GM12878 (cell line): ENCODE measurements at regions not wholly inside any gene's neighbourhood (a gene's known extent, or its start where the extent isn't known, plus 50 kb on each side); places are given as distances from the start of the nearest gene placed in this dataset.

ENCODE experiments used
- ATAC-seq: fragments of 200-7000 bp; cut with Tn5 transposase; 3 replicates; pipeline ENCODE4 v1.9.1; 2020; ENCODE audit warnings: mild to moderate bottlenecking, moderate library complexity
- BruUV-seq: library from RNA; stranded (reverse); fragments of 400-500 nt; replicated peaks from 2 replicates; lab custom pipeline; 2021; lab: Mats Ljungman, UMichigan
- CTCF ChIA-PET: fragments of 300-600 bp; sonication (Branson Sonifier 250); formaldehyde crosslinking; extraction: SDS; loops from one replicate; lab custom pipeline; 2021; ENCODE audit warnings: inconsistent platforms; lab: Yijun Ruan, JAX
- POLR2A ChIA-PET: fragments of 350-600 bp; formaldehyde crosslinking; extraction: SDS; loops from one replicate; lab custom pipeline; 2021; ENCODE audit warnings: inconsistent platforms; lab: Charles Lee
- RAD21 ChIA-PET: fragments of 300-600 bp; sonication (Branson Sonifier 250); formaldehyde crosslinking; loops from one replicate; lab custom pipeline; 2023; ENCODE audit warnings: antibody characterized with exemption; ENCODE audit not compliant: unreplicated experiment; lab: Charles Lee
- SMC1A ChIA-PET: fragments of 300-600 bp; sonication (Branson Sonifier 250); formaldehyde crosslinking; loops from one replicate; lab custom pipeline; 2023; ENCODE audit not compliant: unreplicated experiment, uncharacterized antibody; lab: Charles Lee
- DNase-seq: peaks from one replicate; pipeline ENCODE4 v3.0.0-alpha.2; 2011; ENCODE audit warnings: low read depth, low spot score
- FAIRE-seq: peaks from 3 replicates; lab custom pipeline; 2011; peaks lifted over from hg19 to GRCh38; lab: Jason Lieb, UNC
- H2AFZ ChIP-seq: 2 replicates; pipeline ENCODE4 v1.6.0; 2011; ENCODE audit warnings: low read depth, low read length, control low read depth; ENCODE audit not compliant: control insufficient read depth
- H3K27ac ChIP-seq: 2 replicates; pipeline ENCODE4 v1.5.1; 2011; ENCODE audit warnings: control low read depth; ENCODE audit not compliant: control insufficient read depth, insufficient read depth
- H3K27me3 ChIP-seq, 2 experiments: replicated peaks in 1 of 2; 2 replicates each; pipeline versions ENCODE4 v1.6.0 to v1.6.1; 2011; ENCODE audit warnings: low read length in 1 of 2; ENCODE audit not compliant: control insufficient read depth in 2 of 2, insufficient read depth in 2 of 2
- H3K36me3 ChIP-seq, 2 experiments: 2 replicates each; pipeline ENCODE4 v1.5.1; 2011; ENCODE audit warnings: low read length in 1 of 2; ENCODE audit not compliant: control insufficient read depth in 2 of 2, insufficient read depth in 2 of 2
- H3K4me1 ChIP-seq: 2 replicates; pipeline ENCODE4 v1.6.1; 2011; ENCODE audit warnings: mild to moderate bottlenecking, low read length, moderate library complexity, mixed read lengths; ENCODE audit not compliant: control insufficient read depth, insufficient read depth
- H3K4me2 ChIP-seq: 2 replicates; pipeline ENCODE4 v1.6.0; 2011; ENCODE audit warnings: control low read depth; ENCODE audit not compliant: control insufficient read depth, insufficient read depth
- H3K4me3 ChIP-seq: fragments of 200-600 bp; sonication (generic); 2 replicates; pipeline ENCODE4 v1.5.1; 2016
- H3K79me2 ChIP-seq: 2 replicates; pipeline ENCODE4 v1.6.0; 2011; ENCODE audit warnings: low read length; ENCODE audit not compliant: control insufficient read depth, insufficient read depth
- H3K9ac ChIP-seq: 2 replicates; pipeline ENCODE4 v1.8.0; 2011; ENCODE audit warnings: low read length, control low read depth, mixed read lengths; ENCODE audit not compliant: control insufficient read depth, insufficient read depth
- H3K9me3 ChIP-seq: replicated peaks from 3 replicates; pipeline ENCODE4 v1.5.1; 2011; ENCODE audit warnings: mild to moderate bottlenecking, low read length; ENCODE audit not compliant: control insufficient read depth, insufficient read depth
- H4K20me1 ChIP-seq: 2 replicates; pipeline ENCODE4 v1.6.0; 2011; ENCODE audit not compliant: control insufficient read depth, insufficient read depth
- FOXM1 ChIP-seq: IDR thresholded peaks from 2 replicates; pipeline ENCODE4 v1.6.1; 2012; ENCODE audit warnings: low read depth, mild to moderate bottlenecking, inconsistent platforms, low read length, moderate library complexity
- IKZF2 ChIP-seq, 2 experiments: fragments of 450-650 bp; IDR thresholded peaks; 2 replicates each; pipeline ENCODE4 v1.6.1; 2017; ENCODE audit warnings: mild to moderate bottlenecking in 2 of 2, moderate library complexity in 2 of 2
- MTA3 ChIP-seq: IDR thresholded peaks from 2 replicates; pipeline ENCODE4 v1.6.1; 2012; ENCODE audit warnings: low read length, inconsistent platforms, borderline replicate concordance
- MXI1 ChIP-seq: fragments of 150-350 bp; IDR thresholded peaks from 2 replicates; pipeline ENCODE4 v1.6.1; 2011; ENCODE audit warnings: low read depth, mild to moderate bottlenecking, inconsistent platforms, low read length, improper control_type of control experiment
- NFIC ChIP-seq: IDR thresholded peaks from 2 replicates; pipeline ENCODE4 v1.6.1; 2012; ENCODE audit warnings: low read depth, mild to moderate bottlenecking, inconsistent platforms, low read length, moderate library complexity
- REST ChIP-seq: IDR thresholded peaks from 2 replicates; pipeline ENCODE4 v1.6.1; 2012; ENCODE audit warnings: mild to moderate bottlenecking, low read depth, low read length
- SMC3 ChIP-seq: IDR thresholded peaks from 2 replicates; pipeline ENCODE4 v1.6.1; 2011; ENCODE audit warnings: low read length, improper control_type of control experiment, borderline replicate concordance
- YY1 ChIP-seq: IDR thresholded peaks from 2 replicates; pipeline ENCODE4 v1.6.1; 2011; ENCODE audit warnings: low read depth, mild to moderate bottlenecking, low read length
- ZBTB40 ChIP-seq: fragments of 450-650 bp; IDR thresholded peaks from 2 replicates; pipeline ENCODE4 v1.6.1; 2016; ENCODE audit warnings: mild to moderate bottlenecking, moderate library complexity, borderline replicate concordance
- ZNF622 ChIP-seq: fragments of 450-650 bp; IDR thresholded peaks from 2 replicates; pipeline ENCODE4 v1.6.1; 2017; ENCODE audit warnings: mild to moderate bottlenecking, inconsistent platforms
- WGBS: methylation state at CpG from one replicate; pipeline ENCODE4 v1.1.6; 2016; ENCODE audit warnings: low lambda C conversion rate; ENCODE audit not compliant: insufficient replicate concordance, insufficient coverage; ENCODE audit errors: missing lambda C conversion rate; 5-methylcytosine and 5-hydroxymethylcytosine counted together
- in situ Hi-C: fragments of 300-500 bp; cut with MboI; formaldehyde crosslinking; loops from 9 replicates; pipeline ENCODE4 v1.14.3; 2018; ENCODE audit warnings: mixed read lengths
- intact Hi-C: fragments of 100-400 bp; cut with micrococcal nuclease; formaldehyde crosslinking; loops from one replicate; pipeline ENCODE4 v1.14.2; 2022; ENCODE audit not compliant: unreplicated experiment

GRCh38 chr11:28621753-28622152 lies 513.6 kb downstream of the METTL15 start:
- BruUV-seq: no TSS peak
- H3K4me3 ChIP-seq: no peak overlapping the region
- intact Hi-C loops: no loop called here
- POLR2A ChIA-PET: no interaction called here
- H4K20me1 ChIP-seq: no peaks in the 10 kb centered on the region
- H3K27ac ChIP-seq: no peak overlapping the region
- TF ChIP-seq FOXM1 (no peak), REST (no peak), MTA3 (no peak), NFIC (no peak), IKZF2 (IDR thresholded peaks at IDR 0.05) (no peak), SMC3 (no peak), YY1 (no peak), ZNF622 (no peak), MXI1 (no peak), ZBTB40 (no peak)
- TF ChIP-seq, all 136 proteins: peak for 0
- no peak overlapping the region for H3K4me2 ChIP-seq
- ChIA-PET SMC1A (no interaction called here), CTCF (interaction anchor here (0.6 kb wide), 1 partner anchor 777 kb away, joined by 3 read pairs; no protein-coding TSS in a partner anchor), RAD21 (no interaction called here)
- H3K9ac ChIP-seq: no peak overlapping the region
- H3K79me2 ChIP-seq: no peaks in the 10 kb centered on the region
- no peaks in the 10 kb centered on the region for H3K9me3 ChIP-seq
- no peaks in the 10 kb centered on the region for H3K36me3 ChIP-seq
- no peaks in the 10 kb centered on the region for H3K27me3 ChIP-seq
- FAIRE-seq (no peak), ATAC-seq (no peak), DNase-seq (no peak)
- no peaks in the 10 kb centered on the region for H3K4me1 ChIP-seq
- in situ Hi-C loops: no loop called here
- 68% methylated on average over 8 of the region's 8 CpGs for WGBS
- no peak overlapping the region for H2AFZ ChIP-seq
